ENCODE measurements at regions not wholly inside any gene's neighbourhood (a gene's known extent, or its start where the extent isn't known, plus 50 kb on each side); places are given as distances from the start of the nearest gene placed in this dataset.

DNA sequence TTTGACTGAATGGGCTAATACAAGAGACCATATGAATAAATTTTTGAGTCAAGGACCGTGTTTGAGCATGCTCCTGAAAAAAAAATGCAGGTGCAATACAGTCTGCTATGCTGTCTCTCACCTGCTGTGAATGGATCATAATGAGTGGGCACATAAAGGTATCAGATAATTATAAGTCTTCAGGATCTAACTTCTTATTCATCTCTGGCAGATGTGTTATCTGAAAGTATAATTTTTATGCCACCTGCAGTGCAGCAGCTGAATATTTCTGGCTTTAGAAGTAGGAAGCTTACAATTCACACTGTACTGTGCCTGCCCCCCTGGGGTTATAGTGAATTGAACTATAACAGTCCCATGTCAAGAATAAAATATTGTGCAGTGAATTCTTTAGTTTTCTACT lies 333.3 kb downstream of the MRPL39 start:
- Histone ChIP-seq H3K27me3 (ENCODE audit: control insufficient read depth, insufficient read depth, low read length) (no peaks in the 10 kb centered on the region), H3K36me3 (ENCODE audit: control insufficient read depth, insufficient read depth, low read length) (no peaks in the 10 kb centered on the region), H3K4me3 (ENCODE audit: low read length) (no peak overlapping the region), H3K4me1 (ENCODE audit: control insufficient read depth, insufficient read depth, low read length) (no peaks in the 10 kb centered on the region), H3K27ac (ENCODE audit: low read length) (no peak overlapping the region), H3K9me3 (ENCODE audit: control insufficient read depth, insufficient read depth, low read length) (no peaks in the 10 kb centered on the region)
- ATAC-seq (no peak), DNase-seq (no peak)
- Mint-ChIP-seq H3K27me3 (ENCODE audit: low read depth in 2 of 2) (no peaks in the 10 kb centered on the region), H3K4me1 (no peaks in the 10 kb centered on the region), H3K9me3 (peaks cover 3 to 5% of the 10 kb centered on the region in 2 donors), H3K4me3 (no peak overlapping the region), H3K27ac (no peak overlapping the region), H3K36me3 (no peaks in the 10 kb centered on the region)
- intact Hi-C loops (cut with micrococcal nuclease) = no loop called here
- 79% methylated on average over 1 of the region's 1 CpG for WGBS (ENCODE audit: insufficient coverage)
- TF ChIP-seq, protein P1, sequence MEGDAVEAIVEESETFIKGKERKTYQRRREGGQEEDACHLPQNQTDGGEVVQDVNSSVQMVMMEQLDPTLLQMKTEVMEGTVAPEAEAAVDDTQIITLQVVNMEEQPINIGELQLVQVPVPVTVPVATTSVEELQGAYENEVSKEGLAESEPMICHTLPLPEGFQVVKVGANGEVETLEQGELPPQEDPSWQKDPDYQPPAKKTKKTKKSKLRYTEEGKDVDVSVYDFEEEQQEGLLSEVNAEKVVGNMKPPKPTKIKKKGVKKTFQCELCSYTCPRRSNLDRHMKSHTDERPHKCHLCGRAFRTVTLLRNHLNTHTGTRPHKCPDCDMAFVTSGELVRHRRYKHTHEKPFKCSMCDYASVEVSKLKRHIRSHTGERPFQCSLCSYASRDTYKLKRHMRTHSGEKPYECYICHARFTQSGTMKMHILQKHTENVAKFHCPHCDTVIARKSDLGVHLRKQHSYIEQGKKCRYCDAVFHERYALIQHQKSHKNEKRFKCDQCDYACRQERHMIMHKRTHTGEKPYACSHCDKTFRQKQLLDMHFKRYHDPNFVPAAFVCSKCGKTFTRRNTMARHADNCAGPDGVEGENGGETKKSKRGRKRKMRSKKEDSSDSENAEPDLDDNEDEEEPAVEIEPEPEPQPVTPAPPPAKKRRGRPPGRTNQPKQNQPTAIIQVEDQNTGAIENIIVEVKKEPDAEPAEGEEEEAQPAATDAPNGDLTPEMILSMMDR (IDR thresholded peaks at IDR 0.05) = no peak

- Histone ChIP-seq H3K4me3 (ENCODE audit: low read length) (no peak overlapping the region), H3K27ac (ENCODE audit: low read length) (no peak overlapping the region), H3K27me3 (ENCODE audit: control insufficient read depth, insufficient read depth, low read length) (no peaks in the 10 kb centered on the region), H3K36me3 (ENCODE audit: control insufficient read depth, insufficient read depth, low read length) (no peaks in the 10 kb centered on the region), H3K9me3 (ENCODE audit: control insufficient read depth, insufficient read depth, low read length) (no peaks in the 10 kb centered on the region), H3K4me1 (ENCODE audit: control insufficient read depth, insufficient read depth, low read length) (no peaks in the 10 kb centered on the region)
- DNase-seq (no peak), ATAC-seq (no peak)
- H3K9me3 Mint-ChIP-seq = peaks cover 12 to 18% of the 10 kb centered on the region in 2 donors
- no peaks in the 10 kb centered on the region for H3K36me3 Mint-ChIP-seq
- no peaks in the 10 kb centered on the region for H3K4me1 Mint-ChIP-seq
- no peak overlapping the region for H3K4me3 Mint-ChIP-seq
- no peak overlapping the region for H3K27ac Mint-ChIP-seq
- intact Hi-C loops (cut with micrococcal nuclease) = no loop called here
- TF ChIP-seq, protein P1 (IDR thresholded peaks at IDR 0.05) = no peak
- WGBS (ENCODE audit: insufficient coverage) = 94% methylated on average over 3 of the region's 5 CpGs
- H3K27me3 Mint-ChIP-seq (ENCODE audit: low read depth in 2 of 2) = no peaks in the 10 kb centered on the region
These were observed 352.6 kb downstream of the MRPL39 start for GRCh38 chr21:25254491-25255174.

GRCh38 chr21:25246546-25246945 lies 360.7 kb downstream of the MRPL39 start:
- Mint-ChIP-seq H3K4me3 (no peak overlapping the region), H3K27me3 (ENCODE audit: low read depth in 2 of 2) (no peaks in the 10 kb centered on the region), H3K9me3 (peaks cover 6 to 20% of the 10 kb centered on the region in 2 donors), H3K36me3 (peaks cover 8% of the 10 kb centered on the region), H3K4me1 (no peaks in the 10 kb centered on the region), H3K27ac (no peak overlapping the region)
- H3K4me3 ChIP-seq (ENCODE audit: low read length) = no peak overlapping the region
- no peaks in the 10 kb centered on the region for H3K36me3 ChIP-seq (ENCODE audit: control insufficient read depth, insufficient read depth, low read length)
- intact Hi-C loops (cut with micrococcal nuclease) = no loop called here
- TF ChIP-seq, protein P1 (IDR thresholded peaks at IDR 0.05) = no peak
- no peaks in the 10 kb centered on the region for H3K9me3 ChIP-seq (ENCODE audit: control insufficient read depth, insufficient read depth, low read length)
- no peak overlapping the region for H3K27ac ChIP-seq (ENCODE audit: low read length)
- ATAC-seq (no peak), DNase-seq (no peak)
- H3K27me3 ChIP-seq (ENCODE audit: control insufficient read depth, insufficient read depth, low read length) = no peaks in the 10 kb centered on the region
- WGBS (ENCODE audit: insufficient coverage) = 95% methylated on average over 1 of the region's 1 CpG
- no peaks in the 10 kb centered on the region for H3K4me1 ChIP-seq (ENCODE audit: control insufficient read depth, insufficient read depth, low read length)

DNA sequence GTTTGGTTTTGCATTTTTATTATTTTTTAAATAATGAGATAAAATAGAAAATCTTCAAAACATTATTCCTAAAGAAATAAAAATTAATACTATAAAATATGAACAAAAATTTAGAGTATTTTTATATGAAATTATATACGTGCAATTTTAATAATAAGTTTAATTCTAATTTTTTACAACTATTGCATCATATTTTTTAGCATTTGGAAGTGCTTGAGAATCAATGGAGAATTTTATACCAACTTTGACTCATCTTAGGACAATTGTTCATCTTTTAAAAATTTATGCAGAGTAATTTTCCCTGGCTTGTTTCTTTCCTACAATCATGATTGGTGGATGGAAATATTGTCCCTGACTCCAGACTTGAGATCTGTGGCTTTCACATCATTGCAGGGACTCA lies 362.5 kb downstream of the MRPL39 start:
- H3K27ac Mint-ChIP-seq = no peak overlapping the region
- H3K9me3 Mint-ChIP-seq = peaks cover 6 to 14% of the 10 kb centered on the region in 2 donors
- WGBS (ENCODE audit: insufficient coverage) = no CpG with 5 or more reads among the region's 1 CpG
- intact Hi-C loops (cut with micrococcal nuclease) = no loop called here
- no peaks in the 10 kb centered on the region for H3K36me3 ChIP-seq (ENCODE audit: control insufficient read depth, insufficient read depth, low read length)
- peaks cover 8% of the 10 kb centered on the region for H3K36me3 Mint-ChIP-seq
- no peak for DNase-seq
- H3K27ac ChIP-seq (ENCODE audit: low read length) = no peak overlapping the region
- no peaks in the 10 kb centered on the region for H3K4me1 ChIP-seq (ENCODE audit: control insufficient read depth, insufficient read depth, low read length)
- no peak overlapping the region for H3K4me3 Mint-ChIP-seq
- no peak for ATAC-seq
- no peaks in the 10 kb centered on the region for H3K9me3 ChIP-seq (ENCODE audit: control insufficient read depth, insufficient read depth, low read length)
- no peaks in the 10 kb centered on the region for H3K4me1 Mint-ChIP-seq
- TF ChIP-seq, protein P1 (IDR thresholded peaks at IDR 0.05) = no peak
- no peaks in the 10 kb centered on the region for H3K27me3 Mint-ChIP-seq (ENCODE audit: low read depth in 2 of 2)
- no peaks in the 10 kb centered on the region for H3K27me3 ChIP-seq (ENCODE audit: control insufficient read depth, insufficient read depth, low read length)
- no peak overlapping the region for H3K4me3 ChIP-seq (ENCODE audit: low read length)

All from natural killer cell (primary cell).